MCF 10A (cell line): ENCODE measurements at regions not wholly inside any gene's neighbourhood (a gene's known extent, or its start where the extent isn't known, plus 50 kb on each side); places are given as distances from the start of the nearest gene placed in this dataset.
"Not testable (repeated sequence)": the region's sequence is repeated elsewhere in the genome, so short reads cannot be mapped to it uniquely, and the experiment has no call there.

Source experiments
- BruUV-seq: library from RNA; stranded (reverse); fragments of 400-500 nt; replicated peaks from 2 replicates; lab custom pipeline; 2021; lab: Mats Ljungman, UMichigan
- CTCF ChIA-PET: fragments of 300-600 bp; sonication (Branson Sonifier 250); formaldehyde crosslinking; extraction: SDS; loops from one replicate; lab custom pipeline; 2021; ENCODE audit warnings: antibody characterized with exemption, inconsistent platforms; lab: Yijun Ruan, JAX
- POLR2A ChIA-PET: fragments of 300-600, 350-650 bp; sonication (Branson Sonifier 250); formaldehyde crosslinking; extraction: SDS; loops from one replicate; lab custom pipeline; 2020; ENCODE audit warnings: antibody characterized with exemption, inconsistent platforms; lab: Yijun Ruan, JAX
- DNase-seq: peaks from one replicate; pipeline ENCODE4 v3.0.0-alpha.2; 2018; ENCODE audit not compliant: unreplicated experiment
- H3K27ac Mint-ChIP-seq: one replicate; pipeline ENCODE4 v1.8.0; 2022; ENCODE audit warnings: mild to moderate bottlenecking, low read depth, mixed read lengths; ENCODE audit not compliant: unreplicated experiment
- H3K27me3 Mint-ChIP-seq: one replicate; pipeline ENCODE4 v1.8.0; 2022; ENCODE audit warnings: mixed read lengths; ENCODE audit not compliant: insufficient read depth, unreplicated experiment
- H3K36me3 Mint-ChIP-seq: one replicate; pipeline ENCODE4 v1.8.0; 2022; ENCODE audit warnings: mild to moderate bottlenecking, moderate library complexity, mixed read lengths; ENCODE audit not compliant: insufficient read depth, unreplicated experiment
- H3K4me1 Mint-ChIP-seq: one replicate; pipeline ENCODE4 v1.8.0; 2022; ENCODE audit warnings: mixed read lengths; ENCODE audit not compliant: insufficient read depth, unreplicated experiment
- H3K4me3 Mint-ChIP-seq: one replicate; pipeline ENCODE4 v1.8.0; 2022; ENCODE audit warnings: mild to moderate bottlenecking, moderate library complexity, mixed read lengths; ENCODE audit not compliant: unreplicated experiment
- H3K9me3 Mint-ChIP-seq: one replicate; pipeline ENCODE4 v1.8.0; 2022; ENCODE audit warnings: mixed read lengths; ENCODE audit not compliant: unreplicated experiment
- CTCF ChIP-seq: fragments of 200-600 bp; IDR thresholded peaks from one replicate; pipeline ENCODE4 v1.8.0; 2022; ENCODE audit warnings: antibody characterized with exemption, mild to moderate bottlenecking; ENCODE audit not compliant: unreplicated experiment
- intact Hi-C: fragments of 100-400 bp; cut with micrococcal nuclease; formaldehyde crosslinking; loops from 2 replicates; pipeline ENCODE4 v1.14.1; 2022

- Mint-ChIP-seq H3K27me3 (no peaks in the 10 kb centered on the region), H3K4me3 (no peak overlapping the region), H3K4me1 (no peaks in the 10 kb centered on the region), H3K36me3 (no peaks in the 10 kb centered on the region), H3K9me3 (no peaks in the 10 kb centered on the region), H3K27ac (no peak overlapping the region)
- no TSS peak for BruUV-seq
- CTCF ChIA-PET: interaction anchor here (0.7 to 1.2 kb wide), 3 partner anchors 13 to 1282 kb away, joined by 3 to 4 read pairs (median 3); no protein-coding TSS in a partner anchor
- no peak for DNase-seq
- POLR2A ChIA-PET: no interaction called here
- no peak for TF ChIP-seq CTCF
- intact Hi-C loops: no loop called here
Measured at GRCh38 chr5:115751176-115751575, 65.3 kb downstream of the CDO1 start.

GRCh38 chr5:115749016-115749415, 67.4 kb downstream of the CDO1 start:
- peak; percentile 30 for DNase-seq
- CTCF ChIA-PET: no interaction called here
- Mint-ChIP-seq H3K4me3 (no peak overlapping the region), H3K27ac (no peak overlapping the region), H3K36me3 (no peaks in the 10 kb centered on the region), H3K9me3 (peaks cover 5% of the 10 kb centered on the region), H3K4me1 (no peaks in the 10 kb centered on the region), H3K27me3 (no peaks in the 10 kb centered on the region)
- intact Hi-C loops: no loop called here
- POLR2A ChIA-PET: no interaction called here
- no TSS peak for BruUV-seq
- TF ChIP-seq CTCF: no peak

- H3K4me1 Mint-ChIP-seq, H3K9me3 Mint-ChIP-seq, BruUV-seq, H3K4me3 Mint-ChIP-seq, DNase-seq, H3K36me3 Mint-ChIP-seq, intact Hi-C loops, H3K27ac Mint-ChIP-seq, POLR2A ChIA-PET: not testable (repeated sequence)
- peaks cover 48% of the 10 kb centered on the region for H3K27me3 Mint-ChIP-seq
- CTCF ChIA-PET: interaction anchor here (0.5 to 0.7 kb wide), 3 partner anchors 62 to 1222 kb away, joined by 3 to 4 read pairs (median 3); no protein-coding TSS in a partner anchor
Measured at GRCh38 chr5:115739245-115739644, 77.2 kb downstream of the CDO1 start.

GRCh38 chr5:115738830-115739229, 77.6 kb downstream of the CDO1 start:
- peaks cover 52% of the 10 kb centered on the region for H3K27me3 Mint-ChIP-seq
- no peak overlapping the region for H3K4me3 Mint-ChIP-seq
- CTCF ChIA-PET: interaction anchor here (0.6 to 0.8 kb wide), 2 partner anchors 12 to 746 kb away, joined by 3 read pairs; no protein-coding TSS in a partner anchor
- no peaks in the 10 kb centered on the region for H3K36me3 Mint-ChIP-seq
- TF ChIP-seq CTCF: no peak
- no peaks in the 10 kb centered on the region for H3K9me3 Mint-ChIP-seq
- intact Hi-C loops: no loop called here
- POLR2A ChIA-PET: no interaction called here
- DNase-seq: no peak
- no TSS peak for BruUV-seq
- H3K4me1 Mint-ChIP-seq: no peaks in the 10 kb centered on the region
- H3K27ac Mint-ChIP-seq: no peak overlapping the region

GRCh38 chr5:115737452-115737851, 79.0 kb downstream of the CDO1 start:
- no peaks in the 10 kb centered on the region for H3K4me1 Mint-ChIP-seq
- H3K27me3 Mint-ChIP-seq: peaks cover 61% of the 10 kb centered on the region
- ChIA-PET POLR2A (no interaction called here), CTCF (interaction anchor here (1.1 kb wide), 1 partner anchor 36 kb away, joined by 4 read pairs; no protein-coding TSS in a partner anchor)
- BruUV-seq: no TSS peak
- no peak overlapping the region for H3K27ac Mint-ChIP-seq
- intact Hi-C loops: no loop called here
- H3K36me3 Mint-ChIP-seq: no peaks in the 10 kb centered on the region
- TF ChIP-seq CTCF: no peak
- no peaks in the 10 kb centered on the region for H3K9me3 Mint-ChIP-seq
- DNase-seq: no peak
- H3K4me3 Mint-ChIP-seq: no peak overlapping the region
